Activated CD8-positive, alpha-beta memory T cell treated with anti-CD3 and anti-CD28 coated beads, Interleukin-2, amount 50 U/mL, for 1 hour (primary cell): ENCODE measurements at regions not wholly inside any gene's neighbourhood (a gene's known extent, or its start where the extent isn't known, plus 50 kb on each side); places are given as distances from the start of the nearest gene placed in this dataset.

Experiments used
- DNase-seq: peaks from one replicate; pipeline ENCODE4 v3.0.0-alpha.2; 2020; ENCODE audit errors: extremely low read depth

GRCh38 chr12:128204711-128205110 is 62.3 kb upstream of the TMEM132C start:
- no peak for DNase-seq

- no peak for DNase-seq
Observed at GRCh38 chr12:128205145-128205544, 61.8 kb upstream of the TMEM132C start.

- DNase-seq, result no peak
Observed at GRCh38 chr12:128205758-128206157, 61.2 kb upstream of the TMEM132C start.
